ENCODE measurements at regions not wholly inside any gene's neighbourhood (a gene's known extent, or its start where the extent isn't known, plus 50 kb on each side); places are given as distances from the start of the nearest gene placed in this dataset.
"Not testable (repeated sequence)": the region's sequence is repeated elsewhere in the genome, so short reads cannot be mapped to it uniquely, and the experiment has no call there.

- DNase-seq, result no peak
These were observed 129.2 kb downstream of the TENT5A start for GRCh38 chr6:81623106-81623759.

- no peak for DNase-seq
These were observed 130.6 kb downstream of the TENT5A start for GRCh38 chr6:81621816-81622395.

GRCh38 chr6:81614292-81614691 lies 138.2 kb downstream of the TENT5A start:
- DNase-seq, result no peak

- DNase-seq, result no peak
These were observed 138.9 kb downstream of the TENT5A start for GRCh38 chr6:81613606-81614005.

- DNase-seq, result no peak
These were observed 140.3 kb downstream of the TENT5A start for GRCh38 chr6:81612136-81612535.

GRCh38 chr6:81609736-81610135 lies 142.7 kb downstream of the TENT5A start:
- no peak for DNase-seq

GRCh38 chr6:81608776-81609175 lies 143.7 kb downstream of the TENT5A start:
- no peak for DNase-seq

GRCh38 chr6:81606965-81607381 lies 145.5 kb downstream of the TENT5A start:
- DNase-seq, result no peak

- DNase-seq, result no peak
These were observed 147.0 kb downstream of the TENT5A start for GRCh38 chr6:81605526-81605925.

GRCh38 chr6:81601918-81602317 lies 150.6 kb downstream of the TENT5A start:
- DNase-seq, result no peak

- DNase-seq, result not testable (repeated sequence)
These were observed 152.0 kb downstream of the TENT5A start for GRCh38 chr6:81600488-81600887.

- no peak for DNase-seq
These were observed 158.0 kb downstream of the TENT5A start for GRCh38 chr6:81594501-81594900.

GRCh38 chr6:81590314-81590691 lies 162.2 kb downstream of the TENT5A start:
- no peak for DNase-seq

GRCh38 chr6:81589465-81590313 lies 162.8 kb downstream of the TENT5A start:
- DNase-seq, result no peak

GRCh38 chr6:81585686-81586085 lies 166.8 kb downstream of the TENT5A start:
- DNase-seq, result not testable (repeated sequence)

- DNase-seq, result not testable (repeated sequence)
These were observed 168.3 kb downstream of the TENT5A start for GRCh38 chr6:81584156-81584555.

GRCh38 chr6:81575442-81575841 lies 177.0 kb downstream of the TENT5A start:
- DNase-seq, result no peak

GRCh38 chr6:81572020-81572419 lies 180.5 kb downstream of the TENT5A start:
- no peak for DNase-seq

GRCh38 chr6:81570681-81571080 lies 181.8 kb downstream of the TENT5A start:
- no peak for DNase-seq

GRCh38 chr6:81568973-81569372 lies 183.5 kb downstream of the TENT5A start:
- DNase-seq, result no peak

- DNase-seq, result no peak
These were observed 187.4 kb downstream of the TENT5A start for GRCh38 chr6:81565071-81565470.

GRCh38 chr6:81564470-81565068 lies 187.9 kb downstream of the TENT5A start:
- DNase-seq, result no peak

- no peak for DNase-seq
These were observed 190.3 kb downstream of the TENT5A start for GRCh38 chr6:81562169-81562568.

- DNase-seq, result no peak
These were observed 190.8 kb downstream of the TENT5A start for GRCh38 chr6:81561731-81562130.
